Activated T-cell treated with anti-CD3 and anti-CD28 coated beads for 4 hours (primary cell): ENCODE measurements at regions not wholly inside any gene's neighbourhood (a gene's known extent, or its start where the extent isn't known, plus 50 kb on each side); places are given as distances from the start of the nearest gene placed in this dataset.

Source experiments
- DNase-seq: peaks from one replicate; pipeline ENCODE4 v3.0.0-alpha.2; 2020

DNA sequence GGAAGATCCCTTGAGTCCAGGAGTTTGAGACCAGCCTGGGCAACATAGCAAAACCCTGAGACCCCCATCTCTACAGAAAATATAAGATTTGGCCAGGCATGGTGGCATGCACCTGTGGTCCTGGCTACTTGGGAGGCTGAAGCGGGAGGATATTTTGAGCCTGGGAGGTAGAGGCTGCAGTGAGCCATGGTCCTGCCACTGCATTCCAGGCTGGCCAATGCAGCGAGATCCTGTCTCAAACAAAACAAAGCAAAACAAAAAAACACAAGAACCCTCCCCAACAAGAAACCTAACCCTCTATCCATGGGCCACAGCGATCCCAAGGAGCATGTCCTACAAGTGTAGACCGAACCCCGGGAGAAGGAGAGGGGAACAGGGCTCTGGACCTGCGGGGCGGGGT, 133.3 kb downstream of the MGAT5B start:
- no peak for DNase-seq

DNA sequence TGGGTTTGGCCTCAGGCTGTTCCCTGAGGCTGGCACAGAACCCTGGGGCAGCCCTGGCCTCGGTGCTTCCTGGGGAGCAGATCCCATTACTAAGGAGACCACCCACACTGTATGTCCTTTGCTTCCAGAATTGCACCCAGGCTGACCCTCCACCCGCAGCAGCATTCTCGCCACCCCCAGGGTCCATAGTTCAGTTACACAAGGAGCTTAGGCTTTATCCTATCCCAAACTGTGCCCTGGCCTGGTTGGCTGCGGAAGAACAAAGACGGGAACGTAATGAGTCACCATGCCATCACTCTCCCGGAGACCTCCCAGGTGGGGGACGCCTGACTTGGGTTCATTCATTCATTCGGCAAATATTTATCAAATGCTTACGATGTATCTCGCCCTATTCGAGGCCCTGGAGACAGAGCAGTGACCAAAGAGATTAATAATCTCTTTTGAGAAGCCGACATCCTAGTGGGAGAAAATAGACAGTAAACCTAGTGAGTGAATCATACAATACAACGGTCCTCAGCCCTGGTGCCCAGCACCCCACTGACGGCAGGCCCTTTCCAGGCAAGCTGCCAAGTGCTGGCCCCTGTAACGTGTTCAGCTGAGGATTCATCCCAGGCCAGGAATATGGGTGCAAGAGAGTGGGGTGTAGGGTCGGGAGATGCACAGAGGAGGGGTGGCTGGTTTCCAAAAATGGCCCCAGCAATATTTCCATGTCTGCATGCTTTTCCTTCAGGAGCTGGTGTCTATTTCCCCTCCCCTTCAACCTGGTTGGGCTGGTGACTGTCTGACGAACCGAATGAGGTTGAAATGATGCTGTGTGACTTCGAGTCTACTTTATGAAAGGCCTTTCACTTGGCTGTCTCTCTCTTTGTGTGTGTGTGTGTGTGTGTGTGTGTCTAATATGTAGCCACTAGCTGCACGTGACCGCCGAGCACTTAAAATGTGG, 134.2 kb downstream of the MGAT5B start:
- no peak for DNase-seq

DNA sequence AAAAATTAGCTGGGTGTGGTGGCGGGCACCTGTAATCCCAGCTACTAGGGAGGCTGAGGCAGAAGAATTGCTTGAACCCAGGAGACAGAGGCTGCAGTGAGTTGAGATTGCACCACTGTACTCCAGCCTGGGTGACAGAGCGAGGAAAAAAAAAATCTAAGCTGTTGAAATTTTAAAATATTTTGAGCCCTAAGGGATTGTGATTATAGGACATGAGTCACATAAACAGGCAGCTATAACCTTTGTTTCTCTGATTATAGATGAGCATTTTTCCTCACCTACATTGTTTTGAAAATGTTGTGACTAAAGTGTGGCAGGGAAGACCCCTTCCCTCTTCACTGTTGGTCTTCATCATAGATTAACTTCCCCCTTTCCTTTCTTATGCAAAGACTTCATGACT, 135.5 kb downstream of the MGAT5B start:
- no peak for DNase-seq

DNA sequence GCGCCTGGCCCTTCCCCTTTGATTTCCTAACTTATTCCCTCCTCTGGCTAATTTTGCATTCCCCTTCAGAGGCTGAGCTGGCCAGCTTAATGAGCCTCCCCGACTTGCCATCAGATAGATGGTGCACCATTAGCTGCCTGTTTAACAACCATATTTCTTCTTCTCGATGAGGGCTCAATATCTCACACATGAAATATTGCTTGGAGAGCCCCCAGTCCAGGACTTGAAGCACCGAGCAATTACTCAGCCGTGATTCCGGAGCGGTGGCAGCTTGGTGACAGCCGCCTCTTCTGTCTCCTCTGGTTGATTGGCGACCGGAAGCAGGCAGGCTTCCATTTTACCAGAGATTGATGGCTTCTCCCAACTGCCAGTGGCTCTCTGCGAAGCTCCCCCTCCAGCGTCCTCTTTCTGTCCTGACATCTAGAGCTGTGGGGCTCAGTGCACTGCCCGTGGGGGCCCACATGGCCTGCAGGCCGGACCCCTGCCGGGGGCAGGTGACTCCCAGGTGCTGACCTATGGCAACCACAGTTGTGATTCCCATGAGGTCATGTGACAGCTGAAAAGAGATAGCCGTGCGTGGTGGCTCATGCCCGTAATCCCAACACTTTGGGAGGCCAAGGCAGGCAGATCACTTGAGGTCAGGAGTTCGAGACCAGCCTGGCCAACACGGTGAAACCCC, 133.7 kb upstream of the SEC14L1 start:
- DNase-seq: no peak

DNA sequence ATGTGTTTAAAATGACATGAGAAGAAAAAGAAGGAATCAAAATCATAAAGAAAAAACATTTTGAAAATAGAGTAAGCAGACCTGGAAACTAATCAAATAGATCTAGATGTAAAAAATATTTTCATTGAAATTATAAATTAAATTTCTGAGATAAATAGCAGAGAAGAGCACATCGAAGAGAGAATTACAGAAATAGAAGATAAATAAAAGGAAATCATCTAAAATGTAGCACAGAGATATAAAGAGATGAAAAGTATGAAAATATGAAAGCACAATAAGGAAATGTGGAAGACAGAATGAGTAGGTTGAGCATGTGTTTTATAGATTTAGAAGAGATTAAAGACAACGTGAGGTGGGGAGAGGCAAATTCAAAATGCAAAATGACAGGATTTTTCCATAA, 130.9 kb upstream of the SEC14L1 start:
- no peak for DNase-seq

DNA sequence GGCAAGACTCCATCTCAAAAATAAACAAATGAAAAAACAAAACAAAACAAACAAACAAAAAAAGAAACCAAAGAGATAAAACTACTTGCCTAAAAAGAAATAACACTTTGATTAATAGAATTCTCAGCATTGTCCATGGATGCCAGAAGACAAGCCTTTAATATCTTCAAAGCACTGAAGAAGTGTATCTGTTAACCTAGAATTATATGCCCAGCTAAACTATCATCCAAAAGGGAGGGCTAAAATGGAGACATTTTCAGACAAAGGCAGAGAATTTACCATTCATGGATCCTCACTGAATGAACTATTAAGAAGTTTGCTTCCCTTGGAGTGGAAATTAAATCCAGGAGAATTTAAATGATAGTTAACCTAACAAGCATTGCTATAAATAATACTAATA, 130.1 kb upstream of the SEC14L1 start:
- DNase-seq: no peak

DNA sequence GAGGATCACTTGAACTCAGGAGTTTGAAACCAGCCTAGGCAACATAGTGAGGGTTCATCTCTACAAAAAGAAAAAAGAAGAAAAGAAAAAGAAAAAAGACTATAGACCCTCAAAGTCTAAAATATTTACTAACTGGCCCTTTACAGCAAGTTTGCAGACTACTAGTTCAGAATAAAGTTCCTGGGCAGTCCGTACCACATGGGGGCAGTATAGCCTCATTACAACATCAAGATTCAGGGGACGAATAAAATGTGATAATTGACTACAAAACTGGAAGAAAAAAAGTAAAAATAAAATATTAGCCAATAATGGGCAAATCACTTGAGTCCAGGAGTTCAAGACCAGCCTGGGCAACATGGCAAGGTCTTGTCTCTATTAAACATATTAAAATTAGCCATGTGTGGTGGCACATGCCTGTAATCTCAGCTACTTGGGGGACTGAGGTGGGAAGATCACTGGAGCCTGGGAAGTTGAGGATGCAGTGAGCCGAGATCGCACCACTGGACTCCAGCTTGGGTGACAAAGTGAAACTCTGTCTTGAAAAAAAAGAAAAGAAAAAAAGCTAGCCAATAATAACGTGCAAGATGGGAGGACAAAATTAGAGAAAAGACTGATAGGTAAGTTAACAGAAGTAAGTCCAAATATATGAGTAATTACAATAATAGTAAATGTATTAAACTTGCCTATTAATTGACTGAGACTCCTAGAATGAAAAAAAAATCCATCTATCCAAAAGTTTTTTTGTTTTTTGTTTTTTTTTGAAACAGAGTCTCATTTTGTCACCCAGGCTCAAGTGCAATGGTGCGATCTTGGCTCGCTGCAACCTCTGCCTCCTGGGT, 129.4 kb upstream of the SEC14L1 start:
- peak; percentile 38 for DNase-seq

DNA sequence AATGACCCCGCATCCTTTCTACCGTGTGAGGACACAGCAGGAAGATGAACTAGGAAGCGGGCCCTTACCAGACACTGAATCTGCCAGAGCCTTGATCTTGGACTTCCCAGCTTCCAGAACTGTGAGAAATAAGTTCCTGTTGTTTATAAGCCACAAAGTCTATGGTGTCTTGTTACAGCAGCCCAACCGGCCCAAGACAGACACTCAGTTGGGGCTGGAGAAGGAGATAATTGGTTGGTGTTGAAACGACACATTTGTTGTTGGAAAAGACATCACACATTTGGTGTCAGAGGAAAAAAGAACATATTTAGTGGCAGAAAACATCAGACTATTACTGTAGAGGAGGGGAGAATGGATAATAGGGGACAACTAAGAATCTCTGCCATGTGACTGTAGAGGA, 122.3 kb upstream of the SEC14L1 start:
- DNase-seq: no peak

DNA sequence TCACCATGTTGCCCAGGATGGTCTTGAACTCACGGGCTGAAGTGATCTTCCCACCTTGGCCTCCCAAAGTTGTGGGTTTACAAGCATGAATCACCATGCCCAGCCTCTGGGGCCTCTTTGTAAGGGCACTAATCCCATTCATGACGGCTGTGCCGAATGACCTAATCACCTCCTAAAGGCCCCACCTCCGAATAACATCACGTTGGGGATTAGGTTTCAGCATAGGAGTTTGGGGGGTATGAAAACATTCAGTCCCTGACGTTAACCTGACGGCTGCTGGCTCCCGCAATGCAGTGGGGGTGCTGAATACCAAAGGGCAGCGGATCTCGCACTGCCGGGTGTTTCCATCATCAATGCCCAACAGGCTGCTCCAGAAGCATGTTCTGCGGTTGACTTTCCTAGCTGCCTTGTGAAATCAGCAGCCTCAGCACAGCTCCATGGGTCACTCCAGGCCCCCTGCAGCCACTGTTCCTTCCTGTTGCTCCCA, 120.8 kb upstream of the SEC14L1 start:
- DNase-seq: no peak

DNA sequence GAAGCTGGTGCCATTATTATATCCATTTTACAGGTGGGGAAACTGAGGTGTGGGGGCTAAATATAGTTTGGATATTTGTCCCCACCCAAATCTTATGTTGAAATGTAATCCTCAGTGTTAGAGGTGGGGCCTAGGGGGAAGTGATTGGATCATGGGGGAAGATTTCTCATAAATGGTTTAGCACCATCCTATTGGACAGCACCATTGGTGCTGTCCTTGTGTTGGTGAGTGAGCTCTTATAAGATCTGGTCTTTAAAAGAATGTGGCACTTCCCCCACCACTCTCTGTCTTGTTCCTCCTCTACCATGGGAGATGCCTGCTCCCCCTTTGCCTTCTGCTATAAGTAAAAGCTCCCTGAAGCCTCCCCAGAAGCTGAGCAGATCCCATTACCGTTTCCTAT, 119.8 kb upstream of the SEC14L1 start:
- no peak for DNase-seq

DNA sequence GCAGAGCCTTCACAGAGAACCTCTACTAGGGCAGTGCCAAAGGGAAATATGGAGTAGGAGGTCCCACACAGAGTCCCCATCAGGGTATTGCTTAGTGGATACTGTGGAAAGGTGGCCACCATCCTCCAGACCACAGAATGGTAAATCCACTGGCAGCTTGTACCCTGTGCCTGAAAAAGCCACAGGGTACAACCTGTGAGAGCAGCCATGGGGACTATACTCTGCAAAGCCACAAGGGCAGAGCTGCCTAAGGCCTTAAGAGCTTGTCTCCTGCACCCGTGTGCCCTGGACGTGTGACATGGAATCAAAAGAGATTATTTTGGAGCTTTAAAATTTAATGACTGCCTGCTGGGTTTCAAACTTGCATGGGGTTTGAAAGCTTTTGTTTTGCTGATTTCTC, 118.0 kb upstream of the SEC14L1 start:
- no peak for DNase-seq

DNA sequence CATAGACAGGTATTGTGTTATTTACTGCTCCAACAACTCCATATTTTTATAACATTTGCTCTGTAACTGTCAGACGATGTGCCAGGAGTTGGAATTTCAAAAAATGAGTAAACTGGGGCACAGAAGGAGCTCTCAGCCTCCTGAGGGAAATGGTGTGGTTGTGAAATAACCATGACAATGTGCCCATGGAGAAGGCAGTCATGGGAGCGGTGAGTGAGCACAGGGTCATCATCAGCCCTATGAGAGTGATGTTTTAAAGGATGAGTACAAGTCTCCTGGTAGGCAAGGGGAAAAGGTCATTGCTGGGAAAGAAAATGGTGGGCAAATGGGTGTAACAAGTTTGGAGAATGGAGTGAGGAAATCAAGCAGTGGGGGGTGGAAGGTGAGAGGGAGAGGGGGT, 115.0 kb upstream of the SEC14L1 start:
- no peak for DNase-seq

DNA sequence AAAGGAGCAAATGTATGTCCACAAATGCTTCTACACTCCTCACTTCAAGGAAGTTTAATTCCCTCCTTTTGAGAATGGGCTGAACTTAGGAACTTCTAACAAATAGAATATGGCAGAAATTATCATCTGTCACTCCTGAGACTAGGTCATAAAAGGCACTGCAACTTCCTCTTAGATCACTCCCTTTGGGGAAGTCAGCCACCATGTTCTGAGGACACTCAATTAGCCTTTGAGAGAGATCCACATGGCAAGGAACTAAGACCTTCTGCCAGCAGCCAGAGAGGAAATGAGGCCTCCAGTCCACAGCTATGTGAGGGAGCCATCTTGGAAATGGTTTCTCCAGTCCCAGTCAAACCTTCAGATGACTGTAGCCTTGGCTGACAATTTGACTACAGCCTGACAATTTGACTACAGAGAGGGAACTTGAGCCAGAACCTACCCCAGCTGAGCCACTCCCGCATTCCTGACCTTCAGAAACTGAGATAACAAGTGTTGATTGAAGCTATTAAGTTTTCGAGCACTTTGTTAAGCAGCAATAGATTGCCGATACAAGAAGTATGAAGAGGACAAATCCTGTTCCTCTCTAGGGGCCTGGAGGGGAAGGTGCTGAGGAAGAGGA, 113.4 kb upstream of the SEC14L1 start:
- DNase-seq: no peak

DNA sequence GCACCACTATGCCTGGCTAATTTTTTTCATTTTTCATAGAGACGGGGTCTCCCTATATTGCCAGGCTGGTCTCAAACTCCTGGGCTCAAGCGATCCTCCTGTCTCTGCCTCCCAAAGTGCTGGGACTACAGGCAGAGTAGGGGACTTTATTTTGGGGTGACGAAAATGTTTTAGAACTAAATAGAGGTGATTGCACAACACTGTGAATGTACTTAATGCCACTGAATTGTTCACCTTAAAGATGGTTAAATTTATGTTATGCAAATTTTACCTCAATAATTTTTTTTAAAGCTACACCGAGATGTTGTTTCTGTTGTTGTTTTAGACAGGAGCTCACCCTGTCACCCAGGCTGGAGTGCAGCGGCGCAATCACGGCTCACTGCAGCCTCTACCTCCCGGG, 111.9 kb upstream of the SEC14L1 start:
- no peak for DNase-seq

DNA sequence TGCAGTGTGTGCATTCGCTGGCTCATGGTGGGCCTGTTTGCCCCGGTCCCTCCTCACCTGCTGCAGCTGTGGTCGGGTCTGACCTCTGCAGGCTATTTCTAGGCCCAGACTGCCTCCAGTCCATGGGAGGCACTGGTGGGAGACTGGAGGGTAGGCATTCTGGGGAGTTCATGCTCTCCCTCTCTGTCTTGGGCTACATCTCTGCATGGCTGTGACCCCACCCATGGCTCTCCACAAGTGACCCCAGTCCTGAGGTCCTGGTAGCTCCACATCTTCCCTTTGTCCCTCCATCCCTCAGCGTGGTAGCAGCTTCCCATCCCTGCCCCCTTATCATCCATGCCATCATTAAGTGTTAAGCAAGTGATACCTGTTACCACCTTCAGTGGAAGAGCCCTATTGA, 107.8 kb upstream of the SEC14L1 start:
- DNase-seq: no peak

DNA sequence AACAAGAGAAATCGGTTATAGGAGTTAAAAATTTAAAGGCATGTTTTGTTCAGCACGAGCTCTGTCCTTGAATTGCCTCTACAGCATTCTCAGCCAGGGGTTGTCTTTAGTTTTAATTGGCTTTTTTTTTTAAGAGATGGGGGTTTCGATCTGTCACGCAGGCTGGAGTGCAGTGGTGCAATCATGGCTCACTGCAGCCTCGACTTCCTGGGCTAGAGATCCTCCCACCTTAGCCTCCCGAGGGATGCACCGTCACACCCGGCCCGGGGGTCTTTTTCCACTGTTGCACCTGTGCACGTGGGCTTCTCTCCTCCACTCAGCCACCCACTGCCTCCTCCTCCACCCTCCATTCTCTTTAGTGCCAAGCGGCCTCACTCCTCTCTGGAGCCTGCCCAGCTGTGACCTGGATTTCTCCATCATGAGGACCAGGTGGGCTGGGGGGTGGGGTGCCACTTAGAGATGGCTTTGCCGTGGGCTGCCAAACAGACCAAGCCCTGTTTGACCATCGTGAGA, 106.8 kb upstream of the SEC14L1 start:
- DNase-seq: no peak

DNA sequence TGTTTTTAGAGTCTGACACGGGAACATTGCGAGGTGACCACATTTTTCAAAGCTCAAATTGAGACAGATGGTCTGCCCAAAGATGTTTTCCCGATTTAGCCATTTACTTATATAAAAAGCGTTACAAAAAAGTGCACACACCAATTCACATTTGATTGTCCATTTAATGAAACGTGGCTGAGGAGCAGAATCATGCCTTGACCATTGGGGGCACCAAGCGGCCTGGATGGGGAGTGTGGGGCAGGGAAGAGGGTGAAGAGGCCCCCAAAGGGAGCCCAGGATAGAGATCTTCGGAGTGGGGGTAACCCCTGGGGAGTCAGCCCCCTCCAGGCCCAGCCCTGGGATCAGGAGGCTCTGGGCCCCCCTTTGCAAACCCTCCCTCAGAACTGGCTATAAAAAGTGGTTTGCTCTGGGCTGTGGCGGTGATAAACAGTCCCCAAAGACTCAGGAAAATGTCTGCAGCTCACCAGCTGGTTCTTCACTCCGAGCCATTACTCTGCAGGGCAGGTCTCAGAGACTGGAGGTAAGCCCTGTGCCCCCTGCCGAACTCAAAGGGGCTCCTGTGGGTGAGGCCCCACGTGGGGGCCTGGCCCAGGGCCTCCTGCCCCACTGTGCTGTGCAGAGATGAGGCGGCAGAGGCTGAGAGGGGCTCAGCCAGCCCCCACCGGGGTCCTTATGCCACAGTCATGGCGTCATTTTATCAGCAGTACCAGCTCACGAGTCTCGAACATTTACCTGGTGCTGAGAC, 105.9 kb upstream of the SEC14L1 start:
- no peak for DNase-seq

DNA sequence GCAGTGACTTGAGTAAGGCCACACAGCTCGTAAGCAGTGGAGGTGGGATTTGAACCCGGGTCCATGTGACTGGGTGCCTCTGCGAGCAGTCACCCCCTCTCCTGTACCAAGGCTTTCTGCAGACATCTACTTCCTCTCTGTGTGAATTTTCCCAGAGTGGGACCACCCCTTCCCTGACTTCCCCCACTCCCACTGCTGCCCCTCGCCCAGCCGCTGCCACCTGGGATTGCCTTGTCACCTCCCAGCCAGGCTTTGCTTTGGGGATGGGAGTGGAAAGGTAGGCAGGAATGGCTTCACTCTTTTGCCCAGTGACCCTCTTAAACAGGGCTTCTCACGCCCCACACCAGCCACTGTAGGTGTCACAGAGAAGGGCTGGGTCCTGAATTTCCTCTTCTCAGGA, 105.2 kb upstream of the SEC14L1 start:
- DNase-seq: no peak

DNA sequence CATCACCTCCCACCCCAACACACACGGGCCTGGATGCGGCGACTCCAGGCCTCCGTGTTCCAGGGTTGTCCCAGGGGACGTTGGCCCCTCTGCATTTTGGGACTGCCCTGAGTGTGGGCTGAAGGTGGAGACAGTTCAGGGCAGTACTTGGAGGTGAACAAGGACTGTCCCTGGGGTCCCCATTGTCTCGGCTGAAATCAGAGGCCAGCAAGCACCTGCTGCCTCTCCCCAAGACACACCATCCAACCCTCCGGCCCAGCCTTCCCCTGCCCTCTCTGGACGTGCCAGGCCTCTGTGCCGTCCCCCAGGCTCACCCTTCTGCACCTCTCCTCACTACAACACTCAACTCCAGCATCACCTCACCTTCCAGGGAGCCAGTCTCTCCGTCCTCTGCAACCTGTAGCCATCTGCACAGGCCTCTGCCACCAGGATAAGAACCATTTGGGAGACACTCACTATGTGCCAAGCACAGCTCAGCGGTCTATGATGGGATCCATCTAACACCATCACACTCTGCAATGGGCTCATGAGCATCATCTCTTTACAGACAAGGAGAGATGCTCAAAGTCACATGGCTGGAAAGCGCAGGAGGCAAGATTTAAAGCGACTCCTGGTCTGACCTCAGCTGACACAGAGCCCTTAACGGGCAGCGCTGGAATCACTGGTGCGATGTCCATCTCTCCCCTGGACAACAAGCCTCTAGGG, 104.5 kb upstream of the SEC14L1 start:
- DNase-seq: no peak

DNA sequence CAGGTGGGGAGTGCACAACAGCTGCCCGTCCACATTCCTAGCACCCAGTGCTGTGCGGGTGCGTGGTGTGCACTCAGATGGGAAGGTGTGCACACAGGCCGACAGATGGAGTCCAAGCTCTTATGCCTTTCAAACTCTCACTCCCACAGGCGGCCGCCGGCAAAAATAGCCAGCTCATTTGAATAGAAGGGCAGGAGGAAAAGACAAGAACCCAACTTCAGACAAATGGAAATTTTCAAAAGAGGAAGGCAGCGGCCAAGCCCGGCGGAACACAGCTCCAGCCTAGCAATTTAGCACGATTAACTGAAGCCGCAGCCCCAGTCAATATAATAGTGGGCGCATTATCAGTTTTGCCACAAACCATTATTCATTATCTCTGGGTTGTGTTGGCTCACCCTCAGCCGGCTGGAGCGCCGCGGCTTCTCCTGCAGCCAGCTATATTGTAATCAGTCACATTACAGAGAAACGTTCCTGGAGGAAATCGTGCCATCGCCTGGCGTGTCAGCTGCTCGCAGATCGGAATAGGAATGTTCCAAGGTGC, 103.9 kb upstream of the SEC14L1 start:
- DNase-seq: no peak

DNA sequence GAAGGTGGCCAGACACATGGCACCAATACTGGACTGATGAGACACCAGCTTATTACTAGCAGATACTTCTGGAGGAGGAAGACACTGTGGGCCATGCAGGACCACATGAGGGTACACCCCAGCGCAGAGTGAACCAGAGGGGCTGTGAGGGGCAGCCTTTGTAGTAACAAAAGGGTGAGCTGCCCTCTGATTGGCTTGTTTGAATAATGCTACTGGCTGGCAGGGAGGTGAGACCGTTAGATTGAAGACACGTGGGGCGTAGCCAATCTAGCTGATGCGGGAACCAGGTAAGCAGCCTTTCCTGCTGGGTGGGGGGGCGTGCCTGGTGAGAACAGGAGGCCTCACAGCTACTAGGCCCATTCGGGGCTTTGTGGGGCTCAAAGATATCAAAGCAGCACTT, 102.8 kb upstream of the SEC14L1 start:
- no peak for DNase-seq
